ENCODE measurements at regions not wholly inside any gene's neighbourhood (a gene's known extent, or its start where the extent isn't known, plus 50 kb on each side); places are given as distances from the start of the nearest gene placed in this dataset.
A peak's percentile ranks its signal among the peaks of the same experiment; 100 is the strongest.

GRCh38 chr14:66070542-66071319, 415.4 kb upstream of the CCDC196 start:
- peak; percentile 44 for DNase-seq (ENCODE audit: low spot score)

- no peak for DNase-seq (ENCODE audit: low spot score)
Observed at GRCh38 chr14:66072190-66073084, 413.7 kb upstream of the CCDC196 start.

GRCh38 chr14:66074537-66074936, 411.6 kb upstream of the CCDC196 start:
- no peak for DNase-seq (ENCODE audit: low spot score)

GRCh38 chr14:66076176-66076575, 410.0 kb upstream of the CCDC196 start:
- no peak for DNase-seq (ENCODE audit: low spot score)

- DNase-seq (ENCODE audit: low spot score) = no peak
Observed at GRCh38 chr14:66078006-66078405, 408.2 kb upstream of the CCDC196 start.

- DNase-seq (ENCODE audit: low spot score) = no peak
Observed at GRCh38 chr14:66081594-66082376, 404.4 kb upstream of the CCDC196 start.

- no peak for DNase-seq (ENCODE audit: low spot score)
Observed at GRCh38 chr14:66085224-66085623, 400.9 kb upstream of the CCDC196 start.

- DNase-seq (ENCODE audit: low spot score) = no peak
Observed at GRCh38 chr14:66085665-66086064, 400.5 kb upstream of the CCDC196 start.

GRCh38 chr14:66087231-66087630, 398.9 kb upstream of the CCDC196 start:
- DNase-seq (ENCODE audit: low spot score) = no peak

- DNase-seq (ENCODE audit: low spot score) = no peak
Observed at GRCh38 chr14:66088656-66089055, 397.5 kb upstream of the CCDC196 start.

- no peak for DNase-seq (ENCODE audit: low spot score)
Observed at GRCh38 chr14:66092206-66092605, 394.0 kb upstream of the CCDC196 start.

GRCh38 chr14:66092748-66093147, 393.4 kb upstream of the CCDC196 start:
- no peak for DNase-seq (ENCODE audit: low spot score)

GRCh38 chr14:66094001-66094727, 392.0 kb upstream of the CCDC196 start:
- no peak for DNase-seq (ENCODE audit: low spot score)

- no peak for DNase-seq (ENCODE audit: low spot score)
Observed at GRCh38 chr14:66099451-66099850, 386.7 kb upstream of the CCDC196 start.

- no peak for DNase-seq (ENCODE audit: low spot score)
Observed at GRCh38 chr14:66099931-66100330, 386.2 kb upstream of the CCDC196 start.

- DNase-seq (ENCODE audit: low spot score) = no peak
Observed at GRCh38 chr14:66101662-66102061, 384.5 kb upstream of the CCDC196 start.

GRCh38 chr14:66104486-66104885, 381.7 kb upstream of the CCDC196 start:
- DNase-seq (ENCODE audit: low spot score) = no peak

GRCh38 chr14:66105815-66106214, 380.4 kb upstream of the CCDC196 start:
- no peak for DNase-seq (ENCODE audit: low spot score)

- no peak for DNase-seq (ENCODE audit: low spot score)
Observed at GRCh38 chr14:66109426-66109825, 376.7 kb upstream of the CCDC196 start.

- DNase-seq (ENCODE audit: low spot score) = no peak
Observed at GRCh38 chr14:66111891-66112290, 374.3 kb upstream of the CCDC196 start.

- no peak for DNase-seq (ENCODE audit: low spot score)
Observed at GRCh38 chr14:66114071-66114470, 372.1 kb upstream of the CCDC196 start.
